ENCODE measurements at regions not wholly inside any gene's neighbourhood (a gene's known extent, or its start where the extent isn't known, plus 50 kb on each side); places are given as distances from the start of the nearest gene placed in this dataset.
"Not testable (repeated sequence)": the region's sequence is repeated elsewhere in the genome, so short reads cannot be mapped to it uniquely, and the experiment has no call there.

GRCh38 chr9:1554081-1555035 lies 460.8 kb upstream of the SMARCA2 start:
- no peak for DNase-seq (ENCODE audit: low read depth in 2 of 2)

DNA sequence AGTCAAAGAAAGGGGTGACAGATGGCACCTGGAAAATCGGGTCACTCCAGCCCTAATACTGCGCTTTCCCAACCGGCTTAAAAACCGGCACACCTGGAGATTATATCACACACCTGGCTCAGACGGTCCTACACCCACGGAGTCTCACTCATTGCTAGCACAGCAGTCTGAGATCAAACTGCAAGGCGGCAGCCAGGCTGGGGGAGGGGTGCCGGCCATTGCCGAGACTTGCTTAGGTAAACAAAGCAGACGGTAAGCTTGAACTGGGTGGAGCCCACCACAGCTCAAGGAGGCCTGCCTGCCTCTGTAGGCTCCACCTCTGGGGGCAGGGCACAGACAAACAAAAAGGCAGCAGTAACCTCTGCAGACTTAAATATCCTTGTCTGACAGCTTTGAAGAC lies 456.5 kb upstream of the SMARCA2 start:
- not testable (repeated sequence) for DNase-seq (ENCODE audit: low read depth in 2 of 2)

GRCh38 chr9:1575939-1576338 lies 439.2 kb upstream of the SMARCA2 start:
- no peak for DNase-seq (ENCODE audit: low read depth in 2 of 2)

DNA sequence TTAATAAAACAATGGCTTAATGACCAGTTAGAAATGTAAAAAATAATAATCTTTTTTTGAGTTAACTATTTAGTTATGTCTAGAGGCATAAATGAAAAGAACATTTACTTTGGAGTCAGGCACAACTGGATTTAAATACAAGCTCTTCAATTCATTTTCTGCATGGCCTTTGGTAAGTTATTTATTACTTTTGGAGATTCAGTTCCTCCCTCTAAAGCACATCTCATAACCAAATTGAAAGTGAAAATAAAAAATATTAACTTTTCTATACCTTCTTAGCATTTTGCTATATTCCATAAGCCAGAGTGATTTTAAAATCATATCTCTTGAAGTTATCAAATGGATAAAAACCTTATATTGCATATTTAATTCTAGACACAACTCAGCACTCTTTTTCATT lies 434.9 kb upstream of the SMARCA2 start:
- DNase-seq (ENCODE audit: low read depth in 2 of 2): no peak

GRCh38 chr9:1581926-1582325 lies 433.2 kb upstream of the SMARCA2 start:
- DNase-seq (ENCODE audit: low read depth in 2 of 2): no peak

DNA sequence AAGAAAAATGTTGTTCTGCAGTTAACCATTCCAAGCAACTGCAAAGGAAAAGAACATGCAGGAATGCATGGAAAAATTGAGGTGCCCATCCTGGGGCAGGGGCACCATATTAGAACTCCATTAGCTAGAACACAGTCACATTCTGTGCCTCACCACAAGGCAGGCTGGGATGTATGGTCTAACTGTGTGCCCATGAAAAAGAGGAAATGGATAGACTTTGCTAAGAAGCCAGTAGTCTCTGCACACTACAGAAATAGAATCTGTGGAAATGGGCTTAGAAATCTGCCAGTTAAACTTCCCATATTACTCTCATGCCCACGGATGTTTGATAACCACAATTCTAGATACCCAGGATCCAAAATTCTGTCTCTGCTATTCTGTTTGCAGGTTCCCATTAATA lies 423.8 kb upstream of the SMARCA2 start:
- no peak for DNase-seq (ENCODE audit: low read depth in 2 of 2)

DNA sequence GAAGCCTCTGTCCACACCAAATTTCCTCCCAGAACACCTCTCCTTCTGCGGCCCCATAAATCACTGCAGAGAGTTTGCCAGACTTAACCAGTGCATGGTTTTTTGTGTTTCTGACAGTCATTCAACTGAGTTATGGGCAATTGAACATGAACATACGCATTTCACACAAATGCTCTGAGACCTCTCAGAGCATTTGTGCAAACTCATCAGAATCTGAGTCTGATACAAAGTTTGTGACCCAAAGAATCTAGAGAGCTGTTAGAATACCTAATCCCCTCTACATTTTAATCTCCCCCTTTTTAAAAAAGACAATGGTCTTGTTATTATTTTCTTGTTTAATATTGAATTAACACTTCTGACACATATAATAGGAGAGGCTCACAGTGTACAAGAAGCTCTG lies 416.9 kb upstream of the SMARCA2 start:
- DNase-seq (ENCODE audit: low read depth in 2 of 2): no peak

GRCh38 chr9:1599961-1600360 lies 415.2 kb upstream of the SMARCA2 start:
- DNase-seq (ENCODE audit: low read depth in 2 of 2): no peak

DNA sequence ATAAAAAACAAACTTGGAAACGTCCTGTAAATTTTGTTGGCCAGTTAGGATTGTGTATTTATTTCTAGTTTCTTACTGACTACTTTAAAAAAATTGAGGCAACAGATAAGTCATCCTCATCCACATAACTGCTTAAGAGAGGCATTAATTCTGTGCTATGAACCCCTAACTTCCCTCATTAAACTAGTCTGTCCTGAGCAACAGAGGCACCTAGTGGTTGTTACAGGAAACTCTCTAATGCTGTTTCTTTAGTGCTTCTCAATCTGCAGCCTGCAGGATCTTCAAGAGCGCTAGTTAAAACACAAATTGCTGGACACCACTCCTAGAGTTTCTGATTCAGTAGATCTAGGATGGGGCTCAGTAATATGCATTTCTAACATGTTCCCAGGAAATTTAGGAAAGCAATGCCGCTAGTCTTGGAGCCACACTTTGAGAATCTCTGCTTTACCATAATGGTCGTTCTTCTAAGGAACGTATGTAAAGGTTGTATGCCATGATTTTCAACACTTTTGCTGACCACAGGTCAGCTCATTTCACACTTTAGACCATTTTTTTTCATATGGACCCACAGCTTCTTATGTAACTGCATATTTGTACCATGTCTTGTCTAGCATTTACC lies 410.1 kb upstream of the SMARCA2 start:
- DNase-seq (ENCODE audit: low read depth in 2 of 2): no peak

GRCh38 chr9:1606253-1606652 lies 408.9 kb upstream of the SMARCA2 start:
- DNase-seq (ENCODE audit: low read depth in 2 of 2): no peak

- no peak for DNase-seq (ENCODE audit: low read depth in 2 of 2)
These were observed 402.3 kb upstream of the SMARCA2 start for GRCh38 chr9:1612886-1613285.

GRCh38 chr9:1617419-1617818 lies 397.7 kb upstream of the SMARCA2 start:
- no peak for DNase-seq (ENCODE audit: low read depth in 2 of 2)

DNA sequence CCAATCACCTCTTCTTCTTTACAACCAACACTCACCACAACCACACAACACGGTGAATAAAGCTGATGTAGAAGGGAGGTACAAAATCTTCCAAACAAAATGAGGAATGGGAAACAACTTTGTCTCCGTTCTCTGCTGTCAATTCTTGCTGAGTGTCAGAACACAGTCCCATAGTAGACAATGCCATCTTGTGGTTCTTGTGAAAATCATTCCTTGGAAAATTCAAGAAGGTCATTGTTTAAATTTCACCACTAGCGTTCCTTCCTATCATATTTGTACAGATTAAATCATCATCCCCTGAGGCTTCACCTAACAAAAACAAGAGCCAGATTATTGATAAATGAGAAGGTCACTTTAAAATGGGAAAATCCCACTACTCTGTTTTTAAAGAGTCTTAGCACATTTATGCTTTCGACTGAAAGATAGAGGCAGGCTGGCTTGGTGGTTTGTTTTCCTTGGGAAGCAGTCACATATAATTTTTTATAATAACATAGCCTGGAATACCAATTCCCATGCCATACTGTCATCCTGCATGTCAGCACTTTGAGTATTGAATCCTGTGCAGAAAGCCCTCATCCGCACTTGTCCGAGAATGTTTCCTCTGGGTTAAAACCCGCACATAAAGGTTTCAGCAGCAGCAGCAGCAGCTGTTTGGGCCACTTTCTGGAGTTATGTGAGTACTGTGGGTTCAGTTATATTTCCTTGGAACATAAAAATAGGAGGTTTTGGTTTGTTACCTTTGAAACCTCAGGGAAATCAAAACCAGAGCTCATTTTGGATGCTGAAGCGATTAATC lies 395.0 kb upstream of the SMARCA2 start:
- no peak for DNase-seq (ENCODE audit: low read depth in 2 of 2)

DNA sequence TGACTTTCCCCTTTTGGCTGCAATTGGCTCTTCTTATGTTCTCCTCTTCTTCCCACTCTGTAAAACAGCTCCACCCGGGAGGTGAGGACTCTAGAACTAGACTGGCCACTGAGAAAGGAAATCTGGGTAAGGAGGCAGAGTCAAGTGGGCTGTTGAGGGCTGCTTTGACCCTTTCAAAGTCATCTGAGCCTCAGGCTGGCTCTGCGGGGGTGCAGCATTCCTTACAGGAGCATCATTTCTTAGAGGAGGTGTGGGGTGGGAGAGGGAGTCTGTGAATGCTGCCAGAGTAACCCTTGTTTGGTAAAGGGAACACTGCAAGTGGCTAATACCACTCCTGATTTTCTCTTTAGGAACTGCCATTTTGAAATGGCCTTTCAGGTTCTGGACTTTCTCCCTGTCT lies 377.7 kb upstream of the SMARCA2 start:
- no peak for DNase-seq (ENCODE audit: low read depth in 2 of 2)

DNA sequence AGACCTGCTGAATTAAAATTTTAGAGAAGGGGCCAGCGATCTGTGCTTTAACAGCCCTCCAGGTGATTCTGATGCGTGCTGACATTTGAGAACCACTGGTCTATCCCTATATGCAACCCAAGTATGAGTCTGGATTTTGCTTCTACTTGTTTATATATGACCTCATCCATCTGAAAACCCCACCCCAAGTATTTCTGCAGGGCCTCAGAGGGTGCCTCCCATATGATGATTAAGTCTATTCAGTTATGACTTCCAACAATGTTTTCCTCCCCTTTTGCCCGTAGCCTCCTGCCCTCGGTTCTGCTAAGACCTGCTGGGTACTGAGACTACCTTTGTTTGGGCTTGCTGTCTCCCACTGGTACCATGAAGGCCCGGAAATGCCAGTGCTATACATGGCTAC lies 376.0 kb upstream of the SMARCA2 start:
- no peak for DNase-seq (ENCODE audit: low read depth in 2 of 2)

DNA sequence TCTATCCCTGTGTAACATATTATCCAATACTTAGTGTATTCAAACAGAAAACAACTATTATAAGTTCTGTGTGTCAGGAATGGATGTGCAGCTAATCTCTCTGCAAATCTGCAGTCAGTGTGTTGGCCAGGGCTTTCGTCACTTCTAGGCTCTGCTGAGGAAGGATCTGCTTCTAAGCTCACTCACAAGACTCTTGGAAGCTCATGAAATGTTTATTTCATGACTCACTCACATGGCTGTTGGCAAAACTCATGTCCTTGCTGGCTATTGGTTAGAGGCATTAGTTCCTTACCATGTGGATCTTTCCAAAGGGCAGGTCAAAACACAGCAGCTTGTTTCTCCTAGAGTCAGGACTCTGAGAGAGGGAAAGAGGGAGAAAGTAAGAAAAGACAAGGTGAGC lies 367.4 kb upstream of the SMARCA2 start:
- DNase-seq (ENCODE audit: low read depth in 2 of 2): no peak

GRCh38 chr9:1653282-1653681 lies 361.9 kb upstream of the SMARCA2 start:
- no peak for DNase-seq (ENCODE audit: low read depth in 2 of 2)

- no peak for DNase-seq (ENCODE audit: low read depth in 2 of 2)
These were observed 356.3 kb upstream of the SMARCA2 start for GRCh38 chr9:1658661-1659362.

DNA sequence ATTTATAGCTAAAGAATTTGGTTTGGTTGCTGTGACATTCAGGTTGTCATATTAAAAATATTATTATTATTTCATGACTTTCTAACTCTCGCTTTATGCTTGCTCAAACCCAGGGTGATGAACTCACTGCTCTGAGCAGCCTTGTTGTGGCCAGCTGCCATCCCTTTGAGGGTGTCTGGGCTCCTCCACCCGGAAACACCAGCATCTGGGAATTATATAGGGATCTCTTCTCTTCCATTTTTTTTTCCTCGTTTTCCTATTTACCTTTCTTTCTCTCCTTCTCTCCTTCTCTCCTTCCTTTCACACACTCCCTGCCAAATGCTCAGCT lies 355.8 kb upstream of the SMARCA2 start:
- DNase-seq (ENCODE audit: low read depth in 2 of 2): no peak

- DNase-seq (ENCODE audit: low read depth in 2 of 2): no peak
These were observed 346.7 kb upstream of the SMARCA2 start for GRCh38 chr9:1668441-1668840.

DNA sequence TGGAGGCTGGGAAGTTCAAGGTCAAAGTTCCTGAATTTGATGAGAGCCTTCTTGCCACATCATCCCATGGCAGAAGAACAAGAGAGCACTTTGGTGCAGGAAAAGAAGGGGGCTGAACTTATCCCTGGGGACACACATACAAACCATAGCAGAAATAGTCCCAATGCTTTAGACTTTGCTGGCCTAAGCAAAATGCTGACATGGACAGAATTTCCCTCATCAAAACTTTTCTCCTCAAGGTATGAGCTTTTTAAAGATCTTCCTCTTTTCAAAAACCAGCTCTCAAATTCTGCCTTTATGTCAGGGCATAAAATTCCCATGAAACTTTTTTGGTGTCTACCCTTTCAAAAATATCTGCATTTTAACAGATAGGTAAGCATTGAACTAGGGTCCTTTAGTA lies 341.8 kb upstream of the SMARCA2 start:
- no peak for DNase-seq (ENCODE audit: low read depth in 2 of 2)

GRCh38 chr9:1676771-1677170 lies 338.4 kb upstream of the SMARCA2 start:
- no peak for DNase-seq (ENCODE audit: low read depth in 2 of 2)

All from activated CD4-positive, alpha-beta T cell treated with anti-CD3 and anti-CD28 coated beads for 24 hours (primary cell).